ENCODE measurements at regions not wholly inside any gene's neighbourhood (a gene's known extent, or its start where the extent isn't known, plus 50 kb on each side); places are given as distances from the start of the nearest gene placed in this dataset.
"Not testable (repeated sequence)": the region's sequence is repeated elsewhere in the genome, so short reads cannot be mapped to it uniquely, and the experiment has no call there.

- Mint-ChIP-seq H3K27ac (no peak overlapping the region), H3K9me3 (peaks cover 0 to 4% of the 10 kb centered on the region in 2 donors), H3K4me3 (no peak overlapping the region), H3K27me3 (peaks cover 0 to 11% of the 10 kb centered on the region in 2 donors), H3K36me3 (peaks cover 0 to 4% of the 10 kb centered on the region in 2 donors), H3K4me1 (peaks cover 43 to 54% of the 10 kb centered on the region in 2 donors)
- ATAC-seq (replicated peaks) (no peak), DNase-seq (no peak)
These were observed 111.6 kb upstream of the NCOR2 start for GRCh38 chr12:124679047-124679446.

DNA sequence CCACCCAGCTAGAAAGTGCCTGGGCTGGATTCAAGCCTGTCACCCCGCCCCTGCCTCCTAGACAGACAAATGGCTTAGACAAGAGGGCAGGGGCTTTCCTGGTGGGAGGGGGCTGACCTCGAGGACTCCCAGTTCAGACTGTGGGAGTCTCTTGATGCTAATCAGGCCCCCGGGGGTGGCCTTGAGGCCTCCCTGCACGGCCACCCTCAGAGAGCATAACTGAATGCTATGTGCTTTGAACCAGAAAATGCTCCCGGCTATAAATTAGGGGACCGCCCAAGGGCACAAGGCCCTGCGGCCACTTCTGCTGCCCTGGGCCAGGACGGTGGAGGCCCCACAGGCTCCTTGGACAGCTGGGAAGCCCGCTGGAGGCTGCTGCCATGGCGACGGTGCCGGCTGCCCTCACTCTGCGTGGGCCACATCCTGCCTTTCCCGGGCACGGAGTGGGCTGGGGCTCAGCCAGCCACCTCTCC is 111.0 kb upstream of the NCOR2 start:
- H3K9me3 Mint-ChIP-seq, result peaks cover 0 to 4% of the 10 kb centered on the region in 2 donors
- peaks cover 40 to 53% of the 10 kb centered on the region in 2 donors for H3K4me1 Mint-ChIP-seq
- H3K27ac Mint-ChIP-seq, result no peak overlapping the region
- no peak for DNase-seq
- H3K4me3 Mint-ChIP-seq, result no peak overlapping the region
- no peak for ATAC-seq (replicated peaks)
- H3K27me3 Mint-ChIP-seq, result peaks cover 0 to 11% of the 10 kb centered on the region in 2 donors
- H3K36me3 Mint-ChIP-seq, result peaks cover 0 to 4% of the 10 kb centered on the region in 2 donors

- Mint-ChIP-seq H3K27ac (peak overlapping the region; percentile 72), H3K27me3 (peaks cover 0 to 11% of the 10 kb centered on the region in 2 donors), H3K4me1 (peaks cover 35 to 46% of the 10 kb centered on the region in 2 donors), H3K9me3 (peaks cover 0 to under 1% of the 10 kb centered on the region in 2 donors), H3K36me3 (peaks cover 0 to 4% of the 10 kb centered on the region in 2 donors), H3K4me3 (peak overlapping the region in 1 of 2 donors; percentile 17)
- DNase-seq, result no peak
- ATAC-seq (replicated peaks), result no peak
These were observed 110.3 kb upstream of the NCOR2 start for GRCh38 chr12:124677552-124678356.

DNA sequence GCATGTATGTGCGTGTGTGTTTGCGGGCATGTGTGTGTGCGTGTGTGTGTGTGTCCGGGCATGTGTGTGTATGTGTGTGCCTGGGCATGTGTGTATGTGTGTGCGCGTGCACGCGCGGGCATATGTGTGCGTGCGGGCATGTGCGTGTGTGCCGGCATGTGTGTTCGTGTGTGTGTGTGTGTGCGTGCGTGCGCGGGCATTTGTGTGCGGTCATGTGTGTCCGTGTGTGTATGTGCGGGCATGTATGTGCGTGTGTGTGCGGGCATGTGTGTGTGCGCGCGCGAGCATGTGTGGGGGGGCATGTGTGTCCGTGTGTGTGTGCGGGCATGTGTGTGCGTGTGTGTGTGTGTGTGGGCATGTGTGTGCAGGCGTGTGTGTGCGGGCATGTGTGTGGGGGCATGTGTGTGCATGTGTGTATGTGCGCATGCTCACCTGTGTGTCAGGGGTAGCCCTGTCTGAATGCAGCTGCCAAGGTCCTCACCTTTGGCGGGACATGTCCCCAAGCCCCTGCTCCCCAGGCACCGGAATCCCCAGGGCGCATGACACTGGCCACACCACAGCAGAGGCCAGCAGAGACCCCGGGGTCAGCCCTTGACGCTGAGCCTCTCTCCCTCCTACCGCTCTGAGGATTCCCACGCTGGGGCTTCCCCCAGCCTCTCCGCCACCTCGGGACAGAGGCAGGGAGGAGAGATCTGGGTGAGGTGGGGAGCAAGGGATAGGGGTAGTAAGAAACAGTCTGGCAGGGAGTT is 109.5 kb upstream of the NCOR2 start:
- H3K4me3 Mint-ChIP-seq, result peak overlapping the region in 1 of 2 donors; percentile 68
- peaks cover 29 to 38% of the 10 kb centered on the region in 2 donors for H3K4me1 Mint-ChIP-seq
- H3K27ac Mint-ChIP-seq, result peak overlapping the region; percentile 81
- ATAC-seq (replicated peaks), result no peak
- peaks cover 0 to 11% of the 10 kb centered on the region in 2 donors for H3K27me3 Mint-ChIP-seq
- DNase-seq, result no peak
- no peaks in the 10 kb centered on the region for H3K9me3 Mint-ChIP-seq
- H3K36me3 Mint-ChIP-seq, result peaks cover 0 to 4% of the 10 kb centered on the region in 2 donors

DNA sequence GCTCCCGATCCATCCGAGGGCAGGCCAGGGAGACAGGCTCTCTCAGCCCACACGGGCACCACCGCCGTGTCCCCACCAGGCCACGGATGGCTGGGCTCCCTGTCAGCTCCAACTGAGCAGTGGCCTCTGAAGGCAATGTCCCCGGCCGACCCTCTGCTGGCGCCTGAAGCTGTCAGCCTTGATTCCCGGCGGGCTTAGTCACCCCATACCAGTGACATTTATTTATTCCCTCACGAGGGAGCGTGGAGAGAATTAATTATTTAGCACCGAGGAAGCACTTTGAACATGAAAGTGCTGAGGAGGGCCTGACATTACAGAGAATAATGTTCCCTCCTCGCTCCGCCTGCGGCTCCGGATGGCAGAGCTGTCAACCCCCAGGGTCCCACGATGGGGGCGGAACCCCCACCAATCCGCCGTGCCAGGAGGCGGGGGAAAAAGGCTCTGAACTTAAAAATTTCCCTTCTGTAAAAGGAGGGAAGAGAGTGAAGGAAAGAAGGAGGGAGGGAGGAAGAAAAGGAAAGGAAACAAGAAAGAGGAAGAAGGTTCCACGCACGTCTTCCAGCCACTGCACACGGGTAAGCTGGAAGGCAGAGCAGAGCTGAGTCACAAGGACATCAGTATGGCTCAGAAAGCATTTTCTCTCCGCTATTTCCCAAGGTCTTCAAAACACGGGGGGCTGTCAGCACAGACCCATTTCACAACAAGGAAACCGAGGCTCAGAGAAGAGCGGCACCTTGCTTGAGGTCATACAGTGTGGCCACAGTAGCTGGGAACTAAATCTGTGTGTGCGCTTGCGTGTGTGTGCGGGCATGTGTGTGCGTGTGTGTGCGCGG is 108.7 kb upstream of the NCOR2 start:
- no peak for DNase-seq
- H3K9me3 Mint-ChIP-seq, result no peaks in the 10 kb centered on the region
- peaks cover 0 to under 1% of the 10 kb centered on the region in 2 donors for H3K36me3 Mint-ChIP-seq
- ATAC-seq (replicated peaks), result peak; percentile 55 to 59
- H3K4me3 Mint-ChIP-seq, result peak overlapping the region; percentile 67 to 68
- H3K27ac Mint-ChIP-seq, result peak overlapping the region; percentile 81
- peaks cover 0 to 11% of the 10 kb centered on the region in 2 donors for H3K27me3 Mint-ChIP-seq
- H3K4me1 Mint-ChIP-seq, result peaks cover 22 to 30% of the 10 kb centered on the region in 2 donors

- no peak for DNase-seq
- Mint-ChIP-seq H3K27me3 (peaks cover 0 to 11% of the 10 kb centered on the region in 2 donors), H3K36me3 (no peaks in the 10 kb centered on the region), H3K9me3 (peaks cover 0 to 2% of the 10 kb centered on the region in 2 donors), H3K27ac (no peak overlapping the region), H3K4me1 (peaks cover 23 to 28% of the 10 kb centered on the region in 2 donors), H3K4me3 (no peak overlapping the region)
- no peak for ATAC-seq (replicated peaks)
These were observed 107.5 kb upstream of the NCOR2 start for GRCh38 chr12:124674937-124675336.

- no peak overlapping the region for H3K4me3 Mint-ChIP-seq
- H3K36me3 Mint-ChIP-seq, result no peaks in the 10 kb centered on the region
- peaks cover 0 to 6% of the 10 kb centered on the region in 2 donors for H3K27me3 Mint-ChIP-seq
- H3K9me3 Mint-ChIP-seq, result peaks cover 0 to 3% of the 10 kb centered on the region in 2 donors
- ATAC-seq (replicated peaks) (no peak), DNase-seq (no peak)
- no peak overlapping the region for H3K27ac Mint-ChIP-seq
- peaks cover 23 to 26% of the 10 kb centered on the region in 2 donors for H3K4me1 Mint-ChIP-seq
These were observed 106.6 kb upstream of the NCOR2 start for GRCh38 chr12:124673801-124674617.

GRCh38 chr12:124669271-124669721 is 101.9 kb upstream of the NCOR2 start:
- not testable (repeated sequence) for H3K4me3 Mint-ChIP-seq, H3K4me1 Mint-ChIP-seq

GRCh38 chr12:124668602-124669001 is 101.2 kb upstream of the NCOR2 start:
- peaks cover 3 to 8% of the 10 kb centered on the region in 2 donors for H3K36me3 Mint-ChIP-seq
- no peak for DNase-seq
- peaks cover 0 to 9% of the 10 kb centered on the region in 2 donors for H3K9me3 Mint-ChIP-seq
- H3K27me3 Mint-ChIP-seq, result no peaks in the 10 kb centered on the region
- H3K27ac Mint-ChIP-seq, result no peak overlapping the region
- H3K4me1 Mint-ChIP-seq, result peaks cover 5 to 6% of the 10 kb centered on the region in 2 donors
- no peak for ATAC-seq (replicated peaks)
- no peak overlapping the region for H3K4me3 Mint-ChIP-seq

More at GRCh38 chr12:124669271-124669721, 101.9 kb upstream of the NCOR2 start:
- H3K27me3 Mint-ChIP-seq, H3K9me3 Mint-ChIP-seq, H3K36me3 Mint-ChIP-seq, H3K27ac Mint-ChIP-seq: not testable (repeated sequence)
- peak; percentile 36 for DNase-seq
- peak; percentile 72 to 89 for ATAC-seq (replicated peaks)

DNA sequence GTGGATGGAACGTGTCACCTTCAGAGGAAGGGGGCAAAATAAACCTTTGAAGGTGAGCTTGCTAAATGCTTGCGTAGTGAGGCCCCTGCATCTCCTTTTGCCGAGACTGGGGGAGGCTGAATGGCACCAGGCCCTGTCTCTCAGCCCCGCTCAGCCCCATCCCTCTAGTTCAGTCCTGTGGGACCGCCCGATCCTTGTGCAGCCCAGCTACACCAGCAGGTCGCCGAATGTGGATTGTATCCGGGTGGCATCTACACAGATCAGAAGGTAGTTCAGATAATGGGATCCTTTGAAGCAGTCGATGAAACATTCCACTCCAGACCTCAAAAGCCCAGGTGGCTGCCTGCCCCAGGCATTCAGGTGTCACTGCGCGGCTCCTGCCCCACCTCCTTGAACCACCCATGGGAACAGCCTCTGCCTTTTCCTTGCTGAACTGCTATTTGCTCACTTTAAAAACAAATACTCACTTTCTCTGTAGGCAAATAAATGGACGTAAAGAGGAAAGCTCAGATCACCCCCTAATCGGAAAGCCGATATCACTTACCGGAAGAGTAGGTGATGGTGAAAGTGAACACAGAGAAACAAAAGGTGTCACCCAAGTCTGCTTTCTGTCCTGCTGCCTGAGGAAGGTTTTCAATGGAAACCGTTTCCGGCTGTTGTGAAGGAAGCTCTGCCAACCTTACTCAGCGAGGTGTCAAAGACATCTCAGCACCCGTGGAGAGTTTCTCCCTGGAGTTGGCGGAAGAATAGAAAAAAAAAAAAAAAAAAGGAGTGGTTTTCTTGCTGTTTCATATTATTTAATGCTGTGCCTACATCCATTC is 100.3 kb upstream of the NCOR2 start:
- Mint-ChIP-seq H3K36me3 (peaks cover 3 to 8% of the 10 kb centered on the region in 2 donors), H3K27me3 (no peaks in the 10 kb centered on the region), H3K4me1 (peaks cover 5 to 6% of the 10 kb centered on the region in 2 donors), H3K9me3 (peaks cover 4 to 10% of the 10 kb centered on the region in 2 donors), H3K27ac (no peak overlapping the region), H3K4me3 (no peak overlapping the region)
- ATAC-seq (replicated peaks) (no peak), DNase-seq (no peak)

GRCh38 chr12:124666722-124667259 is 99.4 kb upstream of the NCOR2 start:
- no peaks in the 10 kb centered on the region for H3K27me3 Mint-ChIP-seq
- H3K4me3 Mint-ChIP-seq, result no peak overlapping the region
- peaks cover 4 to 14% of the 10 kb centered on the region in 2 donors for H3K9me3 Mint-ChIP-seq
- DNase-seq (no peak), ATAC-seq (replicated peaks) (no peak)
- peaks cover 3 to 8% of the 10 kb centered on the region in 2 donors for H3K36me3 Mint-ChIP-seq
- H3K4me1 Mint-ChIP-seq, result peaks cover 5 to 6% of the 10 kb centered on the region in 2 donors
- no peak overlapping the region for H3K27ac Mint-ChIP-seq

DNA sequence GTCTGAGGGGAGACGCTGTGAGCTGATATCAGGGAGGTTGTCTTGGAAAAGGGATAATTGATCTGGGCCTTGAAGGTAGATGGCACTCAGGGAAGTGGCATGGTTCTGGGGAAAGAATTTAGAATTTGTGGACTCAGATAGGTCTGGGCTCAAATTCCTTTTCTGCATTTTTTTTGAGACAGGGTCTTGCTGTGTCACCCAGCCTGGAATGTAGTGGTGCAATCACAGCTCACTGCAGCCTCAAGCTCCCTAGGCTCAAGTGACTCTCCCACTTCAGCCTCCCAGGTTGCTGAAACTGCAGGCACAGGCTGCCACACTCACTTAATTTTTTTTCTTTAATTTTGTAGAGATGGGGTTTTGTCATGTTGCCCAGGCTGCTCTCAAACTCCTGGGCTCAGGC is 98.1 kb upstream of the NCOR2 start:
- Mint-ChIP-seq H3K36me3 (peaks cover 3 to 8% of the 10 kb centered on the region in 2 donors), H3K27me3 (no peaks in the 10 kb centered on the region), H3K4me1 (peaks cover 5 to 6% of the 10 kb centered on the region in 2 donors), H3K4me3 (no peak overlapping the region), H3K27ac (no peak overlapping the region), H3K9me3 (peaks cover 4 to 14% of the 10 kb centered on the region in 2 donors)
- ATAC-seq (replicated peaks) (no peak), DNase-seq (no peak)
